Fibroblast of skin of left biceps (primary cell): ENCODE measurements at regions not wholly inside any gene's neighbourhood (a gene's known extent, or its start where the extent isn't known, plus 50 kb on each side); places are given as distances from the start of the nearest gene placed in this dataset.

ENCODE experiments used
- DNase-seq, 2 experiments: peaks; one replicate each; pipeline ENCODE4 v3.0.0-alpha.2; 2013; ENCODE audit warnings: low read depth in 2 of 2

- no peak for DNase-seq
Measured at GRCh38 chr13:83601539-83601938, 280.7 kb downstream of the SLITRK1 start.

GRCh38 chr13:83592095-83592494 is 290.2 kb downstream of the SLITRK1 start:
- no peak for DNase-seq

GRCh38 chr13:83589814-83590213 is 292.5 kb downstream of the SLITRK1 start:
- no peak for DNase-seq

- no peak for DNase-seq
Measured at GRCh38 chr13:83577183-83577582, 305.1 kb downstream of the SLITRK1 start.

GRCh38 chr13:83568019-83568418 is 314.3 kb downstream of the SLITRK1 start:
- no peak for DNase-seq

- DNase-seq: no peak
Measured at GRCh38 chr13:83563499-83563898, 318.8 kb downstream of the SLITRK1 start.

- DNase-seq: no peak
Measured at GRCh38 chr13:83557845-83558244, 324.4 kb downstream of the SLITRK1 start.

- no peak for DNase-seq
Measured at GRCh38 chr13:83549671-83550070, 332.6 kb downstream of the SLITRK1 start.

- DNase-seq: no peak
Measured at GRCh38 chr13:83547043-83547442, 335.2 kb downstream of the SLITRK1 start.

- no peak for DNase-seq
Measured at GRCh38 chr13:83546476-83546875, 335.8 kb downstream of the SLITRK1 start.

- no peak for DNase-seq
Measured at GRCh38 chr13:83538636-83539035, 343.6 kb downstream of the SLITRK1 start.

GRCh38 chr13:83536941-83537340 is 345.3 kb downstream of the SLITRK1 start:
- no peak for DNase-seq

- DNase-seq: no peak
Measured at GRCh38 chr13:83536153-83536552, 346.1 kb downstream of the SLITRK1 start.

- DNase-seq: no peak
Measured at GRCh38 chr13:83532809-83533208, 349.5 kb downstream of the SLITRK1 start.

- no peak for DNase-seq
Measured at GRCh38 chr13:83531022-83531421, 351.3 kb downstream of the SLITRK1 start.

- DNase-seq: no peak
Measured at GRCh38 chr13:83516781-83517180, 365.5 kb downstream of the SLITRK1 start.

- DNase-seq: no peak
Measured at GRCh38 chr13:83515268-83516015, 366.8 kb downstream of the SLITRK1 start.

- DNase-seq: no peak
Measured at GRCh38 chr13:83508771-83509301, 373.4 kb downstream of the SLITRK1 start.

GRCh38 chr13:83503424-83503823 is 378.9 kb downstream of the SLITRK1 start:
- peak; percentile 24 to 28 for DNase-seq

- DNase-seq: no peak
Measured at GRCh38 chr13:83499286-83499685, 383.0 kb downstream of the SLITRK1 start.

GRCh38 chr13:83498481-83499190 is 383.6 kb downstream of the SLITRK1 start:
- peak in 1 of 2 experiments; percentile 6 for DNase-seq

GRCh38 chr13:83498045-83498444 is 384.2 kb downstream of the SLITRK1 start:
- DNase-seq: no peak

GRCh38 chr13:83496501-83496900 is 385.8 kb downstream of the SLITRK1 start:
- no peak for DNase-seq
